ES-I3 (cell line): ENCODE measurements at regions not wholly inside any gene's neighbourhood (a gene's known extent, or its start where the extent isn't known, plus 50 kb on each side); places are given as distances from the start of the nearest gene placed in this dataset.

Experiments
- H3K36me3 ChIP-seq: 2 replicates; pipeline ENCODE4 v1.6.1; 2013; ENCODE audit warnings: mild to moderate bottlenecking, low read length, control low read depth, moderate library complexity; ENCODE audit not compliant: insufficient read depth
- H3K4me1 ChIP-seq: 2 replicates; pipeline ENCODE4 v1.6.1; 2013; ENCODE audit warnings: mild to moderate bottlenecking, control low read depth, low read length; ENCODE audit not compliant: insufficient read depth
- H3K9ac ChIP-seq: 2 replicates; pipeline ENCODE4 v1.6.1; 2013; ENCODE audit warnings: low read depth, mild to moderate bottlenecking, low read length, moderate library complexity
- H3K9me3 ChIP-seq: 2 replicates; pipeline ENCODE4 v1.6.1; 2013; ENCODE audit warnings: mild to moderate bottlenecking, low read length, moderate library complexity; ENCODE audit not compliant: control insufficient read depth, insufficient read depth

DNA sequence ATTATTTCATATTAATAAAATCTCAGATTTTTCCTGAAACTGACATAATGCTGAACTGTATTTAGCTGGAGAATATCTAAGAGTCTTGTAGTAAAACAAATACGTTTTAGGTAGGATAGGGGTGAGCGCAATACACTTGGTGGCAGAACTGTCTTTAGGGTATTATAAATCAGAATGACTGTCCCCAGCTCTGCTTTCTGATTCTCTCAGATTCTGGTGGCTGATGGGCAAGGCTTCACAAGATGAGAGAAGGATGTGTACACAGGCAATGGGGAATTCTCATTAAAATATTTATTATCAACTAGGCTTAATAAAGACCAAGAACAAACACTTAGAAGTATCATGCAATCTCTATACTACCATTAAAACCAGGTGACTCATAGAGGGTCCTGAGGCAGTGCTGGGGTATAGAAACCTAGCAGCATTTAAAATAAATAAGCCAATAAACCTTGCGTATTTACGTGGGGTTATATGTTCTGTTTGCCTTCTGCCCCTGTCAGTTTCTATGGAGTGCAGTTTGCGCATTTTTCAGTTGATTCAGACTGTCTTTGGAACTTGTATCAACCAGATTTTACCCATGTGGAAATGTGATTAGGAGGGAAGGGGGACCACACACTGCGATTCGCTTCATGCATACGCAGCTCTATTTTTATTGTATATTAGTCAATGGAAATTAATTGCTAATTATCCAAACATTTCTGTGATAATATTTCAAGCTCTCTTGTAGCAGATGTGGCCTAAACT lies 1150.7 kb upstream of the WWC1 start:
- Histone ChIP-seq H3K4me1 (no peaks in the 10 kb centered on the region), H3K9ac (no peak overlapping the region), H3K9me3 (no peaks in the 10 kb centered on the region), H3K36me3 (no peaks in the 10 kb centered on the region; the same call in 1 of the 2 replicates)

- H3K9me3 ChIP-seq = no peaks in the 10 kb centered on the region
- H3K9ac ChIP-seq = no peak overlapping the region
- no peaks in the 10 kb centered on the region; the same call in 1 of the 2 replicates for H3K36me3 ChIP-seq
- H3K4me1 ChIP-seq = no peaks in the 10 kb centered on the region
Observed at GRCh38 chr5:167143716-167144115, 1147.7 kb upstream of the WWC1 start.

DNA sequence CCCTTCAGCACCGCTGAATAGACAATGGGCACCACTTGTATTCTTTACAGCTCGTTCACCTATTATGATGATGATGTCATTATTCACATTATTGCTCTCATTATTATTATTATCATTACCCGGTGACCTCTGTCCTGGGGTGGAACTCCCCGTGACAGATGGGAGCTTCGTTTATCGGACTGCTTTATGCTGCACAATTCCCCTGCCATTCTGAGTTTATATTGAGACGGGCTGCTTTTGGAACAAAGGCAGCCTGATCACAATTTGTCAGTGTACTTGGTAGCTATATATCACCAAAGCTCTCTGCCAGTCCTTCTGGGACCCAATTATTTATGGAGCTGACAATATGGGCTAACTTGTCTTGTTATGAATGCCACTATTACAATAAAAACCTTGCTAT lies 1145.6 kb upstream of the WWC1 start:
- Histone ChIP-seq H3K36me3 (no peaks in the 10 kb centered on the region; the same call in 1 of the 2 replicates), H3K4me1 (no peaks in the 10 kb centered on the region), H3K9me3 (no peaks in the 10 kb centered on the region), H3K9ac (no peak overlapping the region)

- H3K9me3 ChIP-seq = no peaks in the 10 kb centered on the region
- H3K4me1 ChIP-seq = no peaks in the 10 kb centered on the region
- no peaks in the 10 kb centered on the region; the same call in 1 of the 2 replicates for H3K36me3 ChIP-seq
- no peak overlapping the region for H3K9ac ChIP-seq
Observed at GRCh38 chr5:167147879-167148278, 1143.6 kb upstream of the WWC1 start.

- Histone ChIP-seq H3K4me1 (no peaks in the 10 kb centered on the region), H3K9ac (no peak overlapping the region), H3K36me3 (no peaks in the 10 kb centered on the region), H3K9me3 (no peaks in the 10 kb centered on the region)
Observed at GRCh38 chr5:167150661-167151060, 1140.8 kb upstream of the WWC1 start.

- Histone ChIP-seq H3K9me3 (no peaks in the 10 kb centered on the region), H3K9ac (no peak overlapping the region), H3K4me1 (no peaks in the 10 kb centered on the region), H3K36me3 (no peaks in the 10 kb centered on the region)
Observed at GRCh38 chr5:167152561-167152960, 1138.9 kb upstream of the WWC1 start.

DNA sequence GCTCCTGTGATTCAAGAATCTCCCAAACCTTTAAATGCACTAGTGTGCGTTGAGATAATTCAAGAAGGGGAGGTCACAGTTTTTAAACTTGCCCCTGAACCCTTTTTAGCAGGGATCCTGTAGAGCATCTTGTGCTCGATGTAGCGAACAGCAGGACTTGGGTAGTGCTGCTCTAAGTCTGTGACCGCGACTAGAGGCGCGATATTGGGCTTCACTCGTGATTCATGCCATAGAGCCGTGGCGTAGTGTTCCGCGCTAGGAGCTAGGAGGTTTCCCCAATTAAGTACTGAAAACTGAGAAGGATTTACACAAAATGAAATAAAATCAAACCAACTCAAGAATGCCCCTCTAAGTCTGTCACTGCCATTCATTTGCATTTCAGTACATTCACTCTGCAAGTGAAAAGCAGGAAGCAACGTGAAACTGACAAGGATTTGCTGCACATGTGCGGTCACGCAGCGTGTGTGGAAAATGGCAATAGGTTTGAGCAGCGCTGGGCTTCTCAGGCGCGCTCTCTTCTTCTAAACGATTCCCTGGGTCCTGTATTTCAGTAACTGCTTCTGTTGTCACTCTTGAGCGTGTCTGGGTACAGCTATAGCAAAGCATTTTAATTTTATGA lies 1135.9 kb upstream of the WWC1 start:
- H3K4me1 ChIP-seq = no peaks in the 10 kb centered on the region
- no peaks in the 10 kb centered on the region for H3K9me3 ChIP-seq
- H3K9ac ChIP-seq = no peak overlapping the region
- H3K36me3 ChIP-seq = no peaks in the 10 kb centered on the region

- Histone ChIP-seq H3K4me1 (no peaks in the 10 kb centered on the region), H3K9ac (no peak overlapping the region), H3K36me3 (no peaks in the 10 kb centered on the region), H3K9me3 (no peaks in the 10 kb centered on the region)
Observed at GRCh38 chr5:167156446-167156845, 1135.0 kb upstream of the WWC1 start.

GRCh38 chr5:167158588-167158987 lies 1132.9 kb upstream of the WWC1 start:
- Histone ChIP-seq H3K4me1 (no peaks in the 10 kb centered on the region), H3K9ac (no peak overlapping the region), H3K36me3 (no peaks in the 10 kb centered on the region), H3K9me3 (no peaks in the 10 kb centered on the region)

DNA sequence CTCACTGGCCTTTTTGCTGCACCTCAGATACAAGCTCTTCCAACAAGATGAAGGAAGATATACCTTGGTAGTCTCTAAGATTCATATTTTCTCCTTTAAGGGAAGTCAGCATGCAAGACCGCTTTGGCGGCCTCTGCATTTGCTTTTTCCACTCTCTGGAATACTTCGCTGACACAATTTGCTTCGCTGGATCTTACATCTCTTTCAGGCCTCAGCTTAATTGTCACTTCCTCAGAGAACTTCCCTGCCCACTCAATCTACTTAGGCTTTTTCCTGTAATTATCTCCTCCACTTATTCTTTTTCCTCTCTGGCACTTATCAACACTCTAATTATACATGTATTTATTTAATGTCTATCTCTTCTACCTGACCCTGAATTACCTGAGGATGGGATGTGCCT lies 1131.1 kb upstream of the WWC1 start:
- Histone ChIP-seq H3K9me3 (no peaks in the 10 kb centered on the region), H3K36me3 (no peaks in the 10 kb centered on the region), H3K9ac (no peak overlapping the region), H3K4me1 (no peaks in the 10 kb centered on the region)

DNA sequence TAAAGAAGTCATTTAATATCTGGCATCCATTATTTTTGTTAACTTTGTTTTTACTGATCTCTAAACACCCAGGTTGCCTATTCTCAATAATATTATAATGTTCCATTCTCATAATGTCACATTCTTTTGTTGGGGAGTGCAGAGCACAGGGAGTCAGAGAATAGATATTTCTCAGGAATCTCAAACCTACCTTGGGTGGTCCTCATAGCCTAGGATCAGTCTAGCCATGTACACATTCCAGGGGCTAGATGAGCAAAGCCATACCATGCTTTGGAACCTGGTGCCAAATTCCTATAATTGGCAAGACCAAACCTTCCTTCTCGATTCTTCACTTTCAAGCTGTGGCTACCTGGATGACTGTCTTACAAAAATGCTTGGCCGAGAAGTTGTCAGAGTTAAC lies 1124.7 kb upstream of the WWC1 start:
- Histone ChIP-seq H3K4me1 (peaks cover 9% of the 10 kb centered on the region; the same call in 1 of the 2 replicates), H3K9ac (no peak overlapping the region), H3K36me3 (no peaks in the 10 kb centered on the region), H3K9me3 (no peaks in the 10 kb centered on the region)

GRCh38 chr5:167167191-167167795 lies 1124.2 kb upstream of the WWC1 start:
- Histone ChIP-seq H3K9me3 (no peaks in the 10 kb centered on the region), H3K4me1 (peaks cover 9% of the 10 kb centered on the region; the same call in 1 of the 2 replicates), H3K36me3 (no peaks in the 10 kb centered on the region), H3K9ac (no peak overlapping the region)

- Histone ChIP-seq H3K9me3 (no peaks in the 10 kb centered on the region), H3K4me1 (peaks cover 18% of the 10 kb centered on the region), H3K9ac (no peak overlapping the region), H3K36me3 (no peaks in the 10 kb centered on the region)
Observed at GRCh38 chr5:167168971-167169370, 1122.5 kb upstream of the WWC1 start.

- Histone ChIP-seq H3K9ac (no peak overlapping the region), H3K36me3 (no peaks in the 10 kb centered on the region), H3K9me3 (no peaks in the 10 kb centered on the region), H3K4me1 (peaks cover 18% of the 10 kb centered on the region)
Observed at GRCh38 chr5:167171056-167171455, 1120.4 kb upstream of the WWC1 start.

DNA sequence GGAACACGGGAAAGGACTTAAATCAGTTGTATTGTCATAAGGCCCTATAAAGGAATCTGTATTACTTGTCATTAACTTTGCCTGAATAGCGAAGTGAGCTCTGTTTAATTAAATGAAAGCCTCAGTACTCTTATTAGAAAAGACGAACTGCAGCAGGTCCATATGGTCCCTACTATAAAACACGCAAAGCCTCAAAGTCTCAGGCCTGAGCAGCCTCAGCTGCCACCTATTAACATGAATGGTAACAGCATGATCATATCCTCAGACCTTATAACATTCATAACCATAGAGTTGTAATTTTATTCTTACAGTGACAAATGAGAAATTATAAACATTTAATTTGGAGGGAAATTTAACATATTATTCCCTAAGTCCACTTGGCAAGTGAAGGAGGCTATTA lies 1113.7 kb upstream of the WWC1 start:
- no peaks in the 10 kb centered on the region for H3K36me3 ChIP-seq
- H3K9ac ChIP-seq = no peak overlapping the region
- no peaks in the 10 kb centered on the region for H3K9me3 ChIP-seq
- peaks cover 8% of the 10 kb centered on the region for H3K4me1 ChIP-seq
